HG02798 (cell line): ENCODE measurements at regions not wholly inside any gene's neighbourhood (a gene's known extent, or its start where the extent isn't known, plus 50 kb on each side); places are given as distances from the start of the nearest gene placed in this dataset.
A peak's percentile ranks its signal among the peaks of the same experiment; 100 is the strongest.
"Not testable (repeated sequence)": the region's sequence is repeated elsewhere in the genome, so short reads cannot be mapped to it uniquely, and the experiment has no call there.

Experiments
- ATAC-seq: cut with Tn5 transposase; IDR thresholded peaks from one replicate; pipeline ENCODE4 v1.9.1; 2021; ENCODE audit warnings: mild to moderate bottlenecking; ENCODE audit not compliant: unreplicated experiment, poor library complexity

- no peak for ATAC-seq
Observed at GRCh38 chr20:22931653-22932608, 103.2 kb upstream of the SSTR4 start.

GRCh38 chr20:22939181-22939580, 95.9 kb upstream of the SSTR4 start:
- no peak for ATAC-seq

GRCh38 chr20:22940350-22940749, 94.8 kb upstream of the SSTR4 start:
- no peak for ATAC-seq

GRCh38 chr20:22941550-22941949, 93.6 kb upstream of the SSTR4 start:
- ATAC-seq, result no peak

GRCh38 chr20:22942742-22943141, 92.4 kb upstream of the SSTR4 start:
- ATAC-seq, result no peak

GRCh38 chr20:22944062-22944461, 91.0 kb upstream of the SSTR4 start:
- no peak for ATAC-seq

GRCh38 chr20:22944936-22945335, 90.2 kb upstream of the SSTR4 start:
- ATAC-seq, result no peak

GRCh38 chr20:22946596-22946995, 88.5 kb upstream of the SSTR4 start:
- ATAC-seq, result no peak

- ATAC-seq, result no peak
Observed at GRCh38 chr20:22949331-22950109, 85.6 kb upstream of the SSTR4 start.

- no peak for ATAC-seq
Observed at GRCh38 chr20:22951966-22952365, 83.1 kb upstream of the SSTR4 start.

GRCh38 chr20:22954661-22955060, 80.5 kb upstream of the SSTR4 start:
- no peak for ATAC-seq

GRCh38 chr20:22958390-22958789, 76.7 kb upstream of the SSTR4 start:
- no peak for ATAC-seq

GRCh38 chr20:22962567-22963439, 72.3 kb upstream of the SSTR4 start:
- no peak for ATAC-seq

GRCh38 chr20:22963581-22963980, 71.5 kb upstream of the SSTR4 start:
- ATAC-seq, result no peak

- no peak for ATAC-seq
Observed at GRCh38 chr20:22966787-22967464, 68.2 kb upstream of the SSTR4 start.

GRCh38 chr20:22967706-22968105, 67.4 kb upstream of the SSTR4 start:
- ATAC-seq, result not testable (repeated sequence)

- ATAC-seq, result not testable (repeated sequence)
Observed at GRCh38 chr20:22969031-22969430, 66.1 kb upstream of the SSTR4 start.

- not testable (repeated sequence) for ATAC-seq
Observed at GRCh38 chr20:22971077-22971476, 64.0 kb upstream of the SSTR4 start.

- ATAC-seq, result peak; percentile 39
Observed at GRCh38 chr20:22974354-22974753, 60.8 kb upstream of the SSTR4 start.
